ENCODE measurements at regions not wholly inside any gene's neighbourhood (a gene's known extent, or its start where the extent isn't known, plus 50 kb on each side); places are given as distances from the start of the nearest gene placed in this dataset.

- TF ChIP-seq, protein P1, sequence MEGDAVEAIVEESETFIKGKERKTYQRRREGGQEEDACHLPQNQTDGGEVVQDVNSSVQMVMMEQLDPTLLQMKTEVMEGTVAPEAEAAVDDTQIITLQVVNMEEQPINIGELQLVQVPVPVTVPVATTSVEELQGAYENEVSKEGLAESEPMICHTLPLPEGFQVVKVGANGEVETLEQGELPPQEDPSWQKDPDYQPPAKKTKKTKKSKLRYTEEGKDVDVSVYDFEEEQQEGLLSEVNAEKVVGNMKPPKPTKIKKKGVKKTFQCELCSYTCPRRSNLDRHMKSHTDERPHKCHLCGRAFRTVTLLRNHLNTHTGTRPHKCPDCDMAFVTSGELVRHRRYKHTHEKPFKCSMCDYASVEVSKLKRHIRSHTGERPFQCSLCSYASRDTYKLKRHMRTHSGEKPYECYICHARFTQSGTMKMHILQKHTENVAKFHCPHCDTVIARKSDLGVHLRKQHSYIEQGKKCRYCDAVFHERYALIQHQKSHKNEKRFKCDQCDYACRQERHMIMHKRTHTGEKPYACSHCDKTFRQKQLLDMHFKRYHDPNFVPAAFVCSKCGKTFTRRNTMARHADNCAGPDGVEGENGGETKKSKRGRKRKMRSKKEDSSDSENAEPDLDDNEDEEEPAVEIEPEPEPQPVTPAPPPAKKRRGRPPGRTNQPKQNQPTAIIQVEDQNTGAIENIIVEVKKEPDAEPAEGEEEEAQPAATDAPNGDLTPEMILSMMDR (IDR thresholded peaks at IDR 0.05; ENCODE audit: extremely low read depth, insufficient read depth, missing control alignments) = no peak
- no peak for DNase-seq (ENCODE audit: low spot score)
- in situ Hi-C loops (cut with MboI; ENCODE audit: low pct_unique_long_range_greater_than_20kb, low sequenced_read_pairs, unreplicated experiment) = no loop called here
Measured at GRCh38 chr7:126378642-126379041, 874.1 kb downstream of the GRM8 start.

DNA sequence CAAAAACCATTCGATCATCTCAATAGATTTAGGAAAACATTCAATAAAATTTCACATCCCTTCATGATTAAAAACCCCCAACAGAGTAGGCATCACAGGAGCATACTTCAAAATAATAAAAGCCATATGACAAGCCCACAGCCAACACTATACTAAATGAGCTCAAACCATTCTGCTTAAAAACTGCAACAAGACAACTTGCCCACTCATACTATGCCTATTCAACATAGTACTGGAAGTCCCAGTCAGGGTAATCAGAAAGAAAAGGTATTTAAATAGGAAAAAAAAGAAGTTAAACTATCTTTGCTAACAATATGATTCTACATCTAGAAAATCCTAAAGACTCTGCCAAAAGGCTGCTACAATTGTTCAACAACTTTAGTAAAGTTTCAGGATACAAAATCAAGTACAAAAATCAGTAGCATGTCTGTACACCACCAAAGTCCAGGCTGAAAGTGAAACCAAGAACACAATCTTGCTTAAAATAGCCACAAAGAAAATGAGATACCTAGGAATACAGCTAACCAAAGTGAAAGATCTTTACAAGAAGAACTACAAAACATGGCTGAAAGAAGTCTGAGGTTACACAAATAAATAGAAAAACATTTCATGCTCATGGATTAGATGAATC, 882.6 kb downstream of the GRM8 start:
- in situ Hi-C loops (cut with MboI; ENCODE audit: low pct_unique_long_range_greater_than_20kb, low sequenced_read_pairs, unreplicated experiment) = no loop called here
- DNase-seq (ENCODE audit: low spot score) = no peak
- TF ChIP-seq, protein P1 (IDR thresholded peaks at IDR 0.05; ENCODE audit: extremely low read depth, insufficient read depth, missing control alignments) = no peak

- TF ChIP-seq, protein P1 (IDR thresholded peaks at IDR 0.05; ENCODE audit: extremely low read depth, insufficient read depth, missing control alignments) = no peak
- no peak for DNase-seq (ENCODE audit: low spot score)
- in situ Hi-C loops (cut with MboI; ENCODE audit: low pct_unique_long_range_greater_than_20kb, low sequenced_read_pairs, unreplicated experiment) = no loop called here
Measured at GRCh38 chr7:126362746-126363145, 890.0 kb downstream of the GRM8 start.

DNA sequence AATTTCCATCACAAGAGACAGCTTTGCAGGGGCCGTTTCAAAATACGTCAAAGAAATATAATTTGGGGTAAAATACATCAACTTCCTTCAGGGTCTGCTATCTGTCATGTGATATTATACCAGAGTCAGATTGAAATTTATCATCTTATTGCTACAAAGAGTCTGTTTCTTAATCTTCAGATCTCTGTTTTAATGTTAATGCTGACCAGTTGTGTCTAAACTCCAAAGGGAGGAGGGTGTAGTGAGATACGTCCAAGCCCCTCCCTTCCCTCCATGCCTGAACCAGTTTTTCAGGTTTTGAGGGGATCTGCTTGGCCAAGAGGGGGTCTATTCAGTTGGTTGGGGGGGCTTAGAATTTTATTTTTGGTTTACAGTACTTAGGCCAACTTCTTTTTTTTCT, 891.6 kb downstream of the GRM8 start:
- DNase-seq (ENCODE audit: low spot score) = no peak
- in situ Hi-C loops (cut with MboI; ENCODE audit: low pct_unique_long_range_greater_than_20kb, low sequenced_read_pairs, unreplicated experiment) = no loop called here
- TF ChIP-seq, protein P1 (IDR thresholded peaks at IDR 0.05; ENCODE audit: extremely low read depth, insufficient read depth, missing control alignments) = no peak

DNA sequence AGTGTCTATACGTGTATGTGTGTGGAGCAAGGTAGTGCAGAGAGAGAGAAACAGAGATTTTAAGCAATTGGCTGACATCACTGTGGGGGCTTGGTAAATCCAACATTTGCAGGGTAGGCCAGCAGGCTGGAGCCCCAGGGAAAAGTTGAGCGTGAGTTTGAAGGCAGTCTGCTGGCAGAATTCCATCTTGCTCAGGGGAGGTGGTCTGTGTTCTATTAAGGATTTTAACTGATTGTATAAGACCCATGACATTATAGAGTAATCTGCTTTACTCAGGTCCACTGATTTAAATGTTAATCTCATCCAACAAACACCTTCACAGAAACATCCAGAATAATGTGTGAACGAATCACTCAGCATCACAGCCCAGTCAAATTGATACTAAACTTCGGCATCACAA, 912.9 kb downstream of the GRM8 start:
- in situ Hi-C loops (cut with MboI; ENCODE audit: low pct_unique_long_range_greater_than_20kb, low sequenced_read_pairs, unreplicated experiment) = no loop called here
- DNase-seq (ENCODE audit: low spot score) = no peak
- TF ChIP-seq, protein P1 (IDR thresholded peaks at IDR 0.05; ENCODE audit: extremely low read depth, insufficient read depth, missing control alignments) = no peak

- in situ Hi-C loops (cut with MboI; ENCODE audit: low pct_unique_long_range_greater_than_20kb, low sequenced_read_pairs, unreplicated experiment) = no loop called here
- TF ChIP-seq, protein P1 (IDR thresholded peaks at IDR 0.05; ENCODE audit: extremely low read depth, insufficient read depth, missing control alignments) = no peak
- no peak for DNase-seq (ENCODE audit: low spot score)
Measured at GRCh38 chr7:126305671-126306070, 947.1 kb downstream of the GRM8 start.
